H9 (cell line): ENCODE measurements at regions not wholly inside any gene's neighbourhood (a gene's known extent, or its start where the extent isn't known, plus 50 kb on each side); places are given as distances from the start of the nearest gene placed in this dataset.

Experiments
- DNase-seq: peaks from one replicate; pipeline ENCODE4 v3.0.0-alpha.2; 2017
- H2AFZ ChIP-seq: one replicate; pipeline ENCODE4 v1.6.1; 2013; ENCODE audit warnings: mild to moderate bottlenecking, low read length, control low read depth, moderate library complexity
- H2AK5ac ChIP-seq: 2 replicates; pipeline ENCODE4 v1.6.1; 2013; ENCODE audit warnings: low read length, control low read depth, mixed read lengths; ENCODE audit not compliant: insufficient read length
- H2BK120ac ChIP-seq: one replicate; pipeline ENCODE4 v1.6.1; 2013; ENCODE audit warnings: low read depth, mild to moderate bottlenecking, low read length, control low read depth, inconsistent platforms; ENCODE audit not compliant: poor library complexity, severe bottlenecking
- H2BK12ac ChIP-seq: 2 replicates; pipeline ENCODE4 v1.6.1; 2013; ENCODE audit warnings: low read length, control low read depth, mixed read lengths, low read depth; ENCODE audit not compliant: insufficient read length
- H2BK15ac ChIP-seq: 2 replicates; pipeline ENCODE4 v1.6.1; 2013; ENCODE audit warnings: low read depth, low read length, control low read depth
- H2BK20ac ChIP-seq: one replicate; pipeline ENCODE4 v1.6.1; 2013; ENCODE audit warnings: low read depth, mild to moderate bottlenecking, low read length, control low read depth, inconsistent platforms; ENCODE audit not compliant: poor library complexity, severe bottlenecking
- H2BK5ac ChIP-seq: 2 replicates; pipeline ENCODE4 v1.6.1; 2013; ENCODE audit warnings: low read length, control low read depth, mixed read lengths; ENCODE audit not compliant: insufficient read length
- H3K14ac ChIP-seq: 2 replicates; pipeline ENCODE4 v1.6.1; 2013; ENCODE audit warnings: low read length, control low read depth; ENCODE audit not compliant: insufficient read depth
- H3K18ac ChIP-seq: 2 replicates; pipeline ENCODE4 v1.6.1; 2013; ENCODE audit warnings: low read depth, mild to moderate bottlenecking, mixed read lengths, low read length, control low read depth; ENCODE audit not compliant: insufficient read length
- H3K23ac ChIP-seq: 2 replicates; pipeline ENCODE4 v1.6.1; 2013; ENCODE audit warnings: low read length, control low read depth, mixed read lengths, low read depth; ENCODE audit not compliant: insufficient read length
- H3K23me2 ChIP-seq: 2 replicates; pipeline ENCODE4 v1.6.1; 2013; ENCODE audit warnings: low read depth, mild to moderate bottlenecking, mixed read lengths, low read length, control low read depth; ENCODE audit not compliant: insufficient read length, poor library complexity, severe bottlenecking
- H3K27ac ChIP-seq: 2 replicates; pipeline ENCODE4 v1.5.1; 2013; ENCODE audit warnings: low read length, control low read depth, mixed read lengths, low read depth; ENCODE audit not compliant: insufficient read length
- H3K27me3 ChIP-seq: 2 replicates; pipeline ENCODE4 v1.6.1; 2013; ENCODE audit warnings: low read length, control low read depth, inconsistent platforms; ENCODE audit not compliant: insufficient read depth
- H3K4ac ChIP-seq: 2 replicates; pipeline ENCODE4 v1.6.1; 2013; ENCODE audit warnings: low read depth, mild to moderate bottlenecking, control low read depth, inconsistent platforms, low read length, moderate library complexity
- H3K4me1 ChIP-seq: 2 replicates; pipeline ENCODE4 v1.6.1; 2013; ENCODE audit warnings: low read length, control low read depth, inconsistent platforms; ENCODE audit not compliant: insufficient read depth
- H3K4me2 ChIP-seq: 2 replicates; pipeline ENCODE4 v1.6.1; 2013; ENCODE audit warnings: low read length, control low read depth, mixed read lengths; ENCODE audit not compliant: insufficient read length, insufficient read depth
- H3K56ac ChIP-seq: 2 replicates; pipeline ENCODE4 v1.6.1; 2013; ENCODE audit warnings: low read depth, mild to moderate bottlenecking, mixed read lengths, low read length, control low read depth; ENCODE audit not compliant: insufficient read length
- H3K79me1 ChIP-seq: 2 replicates; pipeline ENCODE4 v1.6.1; 2013; ENCODE audit warnings: low read depth, mild to moderate bottlenecking, moderate library complexity, low read length, control low read depth, inconsistent platforms; ENCODE audit not compliant: insufficient read depth, poor library complexity, severe bottlenecking
- H3K79me2 ChIP-seq: 2 replicates; pipeline ENCODE4 v1.6.1; 2013; ENCODE audit warnings: low read length, control low read depth, inconsistent platforms; ENCODE audit not compliant: insufficient read depth
- H3K9ac ChIP-seq: 2 replicates; pipeline ENCODE4 v1.6.1; 2013; ENCODE audit warnings: low read length, control low read depth, mixed read lengths; ENCODE audit not compliant: insufficient read length; ENCODE audit errors: extremely low read depth
- H3K9me3 ChIP-seq: one replicate; pipeline ENCODE4 v1.6.1; 2013; ENCODE audit warnings: low read depth, low read length, inconsistent platforms; ENCODE audit not compliant: control insufficient read depth
- H3T11ph ChIP-seq: one replicate; pipeline ENCODE4 v1.6.1; 2013; ENCODE audit warnings: mild to moderate bottlenecking, low read length, control low read depth, inconsistent platforms
- H4K20me1 ChIP-seq: one replicate; pipeline ENCODE4 v1.6.1; 2013; ENCODE audit not compliant: control insufficient read depth, insufficient read length, insufficient read depth
- H4K5ac ChIP-seq: 2 replicates; pipeline ENCODE4 v1.6.1; 2013; ENCODE audit warnings: low read depth, mild to moderate bottlenecking, mixed read lengths, low read length, control low read depth; ENCODE audit not compliant: insufficient read length
- H4K8ac ChIP-seq: replicated peaks from 2 replicates; pipeline ENCODE4 v1.6.1; 2013; ENCODE audit warnings: low read length, control low read depth, mixed read lengths, low read depth; ENCODE audit not compliant: insufficient read length
- H4K91ac ChIP-seq: 2 replicates; pipeline ENCODE4 v1.6.1; 2013; ENCODE audit warnings: low read depth, mild to moderate bottlenecking, moderate library complexity, mixed read lengths, low read length, control low read depth; ENCODE audit not compliant: insufficient read length
- H3K27ac Mint-ChIP-seq, 3 experiments: 2 replicates in 2 of 3; 3 replicates in 1 of 3; pipeline ENCODE4 v1.8.0; 2020 to 2021; ENCODE audit warnings: mixed read lengths in 3 of 3, mild to moderate bottlenecking in 1 of 3, moderate library complexity in 1 of 3
- H3K27me3 Mint-ChIP-seq: 2 replicates; pipeline ENCODE4 v1.8.0; 2021; ENCODE audit warnings: low read depth, mild to moderate bottlenecking, moderate library complexity, mixed read lengths
- H3K36me3 Mint-ChIP-seq, 3 experiments: 2 replicates in 2 of 3; 3 replicates in 1 of 3; pipeline ENCODE4 v1.8.0; 2020 to 2021; ENCODE audit warnings: low read depth in 3 of 3, mixed read lengths in 3 of 3; ENCODE audit not compliant: insufficient read depth in 1 of 3
- H3K4me1 Mint-ChIP-seq, 2 experiments: 2 replicates each; pipeline ENCODE4 v1.8.0; 2020; ENCODE audit warnings: mixed read lengths in 2 of 2
- H3K4me3 Mint-ChIP-seq, 2 experiments: 2 replicates in 1 of 2; 3 replicates in 1 of 2; pipeline ENCODE4 v1.8.0; 2020 to 2021; ENCODE audit warnings: mild to moderate bottlenecking in 2 of 2, mixed read lengths in 2 of 2, moderate library complexity in 1 of 2
- H3K9me3 Mint-ChIP-seq, 2 experiments: 2 replicates in 1 of 2; 3 replicates in 1 of 2; pipeline ENCODE4 v1.8.0; 2020; ENCODE audit warnings: mild to moderate bottlenecking in 2 of 2, mixed read lengths in 2 of 2, moderate library complexity in 1 of 2
- WGBS: extraction: QIAGEN DNeasy Blood & Tissue Kit; methylation state at CpG from one replicate; pipeline ENCODE4 v1.1.7; 2013; ENCODE audit warnings: missing lambda C conversion rate, low lambda C conversion rate, mixed read lengths; ENCODE audit not compliant: insufficient read length; ENCODE audit errors: extremely low coverage; 5-methylcytosine and 5-hydroxymethylcytosine counted together
- TF ChIP-seq, protein P1 (sequence below): fragments of 200-600 bp; sonication (generic); conservative IDR thresholded peaks from 3 replicates; pipeline ENCODE4 v1.8.0; 2021; ENCODE audit warnings: antibody characterized with exemption, mild to moderate bottlenecking

DNA sequence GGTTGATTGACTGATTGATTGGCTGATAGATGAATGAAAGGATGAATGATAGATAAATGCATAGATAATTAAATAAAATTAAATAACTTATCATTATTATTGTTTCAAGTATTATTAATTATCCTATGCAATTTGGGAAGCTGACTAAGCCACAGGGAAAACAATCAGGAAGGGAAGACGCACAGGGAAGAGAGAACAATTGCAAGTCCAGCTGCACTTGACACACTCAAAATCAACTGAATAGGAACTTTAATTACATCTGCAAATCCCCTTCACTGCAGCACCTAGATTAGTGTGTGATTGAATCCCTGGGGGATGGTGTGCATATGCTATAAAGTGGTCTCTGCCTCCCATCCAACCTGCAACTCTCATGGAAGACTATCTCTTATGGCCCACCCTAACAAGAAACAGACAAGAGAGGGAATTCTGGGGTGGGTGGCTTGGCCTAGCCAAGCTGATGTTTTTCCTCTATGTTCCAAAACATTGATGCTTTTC, 161.1 kb upstream of the FGGY start:
- no peaks in the 10 kb centered on the region for H4K20me1 ChIP-seq
- no peak overlapping the region for H2BK120ac ChIP-seq
- H3K79me2 ChIP-seq, result no peaks in the 10 kb centered on the region
- H3K9me3 ChIP-seq, result no peaks in the 10 kb centered on the region
- DNase-seq, result no peak
- H4K91ac ChIP-seq, result no peak overlapping the region
- no peak overlapping the region for H3T11ph ChIP-seq
- H2AK5ac ChIP-seq, result no peak overlapping the region
- Mint-ChIP-seq H3K9me3 (no peaks in the 10 kb centered on the region), H3K36me3 (no peaks in the 10 kb centered on the region), H3K27ac (no peak overlapping the region), H3K27me3 (no peaks in the 10 kb centered on the region), H3K4me3 (no peak overlapping the region), H3K4me1 (peaks cover 12 to 22% of the 10 kb centered on the region in 2 experiments)
- no peak overlapping the region for H3K14ac ChIP-seq
- no peak overlapping the region for H3K27ac ChIP-seq
- no peak overlapping the region for H3K4me2 ChIP-seq
- H2BK5ac ChIP-seq, result no peak overlapping the region
- TF ChIP-seq, protein P1, sequence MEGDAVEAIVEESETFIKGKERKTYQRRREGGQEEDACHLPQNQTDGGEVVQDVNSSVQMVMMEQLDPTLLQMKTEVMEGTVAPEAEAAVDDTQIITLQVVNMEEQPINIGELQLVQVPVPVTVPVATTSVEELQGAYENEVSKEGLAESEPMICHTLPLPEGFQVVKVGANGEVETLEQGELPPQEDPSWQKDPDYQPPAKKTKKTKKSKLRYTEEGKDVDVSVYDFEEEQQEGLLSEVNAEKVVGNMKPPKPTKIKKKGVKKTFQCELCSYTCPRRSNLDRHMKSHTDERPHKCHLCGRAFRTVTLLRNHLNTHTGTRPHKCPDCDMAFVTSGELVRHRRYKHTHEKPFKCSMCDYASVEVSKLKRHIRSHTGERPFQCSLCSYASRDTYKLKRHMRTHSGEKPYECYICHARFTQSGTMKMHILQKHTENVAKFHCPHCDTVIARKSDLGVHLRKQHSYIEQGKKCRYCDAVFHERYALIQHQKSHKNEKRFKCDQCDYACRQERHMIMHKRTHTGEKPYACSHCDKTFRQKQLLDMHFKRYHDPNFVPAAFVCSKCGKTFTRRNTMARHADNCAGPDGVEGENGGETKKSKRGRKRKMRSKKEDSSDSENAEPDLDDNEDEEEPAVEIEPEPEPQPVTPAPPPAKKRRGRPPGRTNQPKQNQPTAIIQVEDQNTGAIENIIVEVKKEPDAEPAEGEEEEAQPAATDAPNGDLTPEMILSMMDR, result no peak
- H4K5ac ChIP-seq, result no peak overlapping the region
- no peaks in the 10 kb centered on the region for H3K27me3 ChIP-seq
- no peaks in the 10 kb centered on the region for H3K79me1 ChIP-seq
- H3K4me1 ChIP-seq, result peaks cover 2% of the 10 kb centered on the region; the same call in 1 of the 2 replicates
- H3K4ac ChIP-seq, result no peak overlapping the region
- H2BK20ac ChIP-seq, result no peak overlapping the region
- H3K9ac ChIP-seq, result no peak overlapping the region
- H2BK12ac ChIP-seq, result no peak overlapping the region
- no CpG with 5 or more reads among the region's 1 CpG for WGBS
- H2BK15ac ChIP-seq, result no peak overlapping the region
- H4K8ac ChIP-seq, result no peak overlapping the region
- H3K23me2 ChIP-seq, result no peaks in the 10 kb centered on the region
- H2AFZ ChIP-seq, result no peak overlapping the region
- H3K23ac ChIP-seq, result no peak overlapping the region
- no peak overlapping the region for H3K56ac ChIP-seq
- H3K18ac ChIP-seq, result no peak overlapping the region
